SU-DHL-6 (cell line): ENCODE measurements at regions not wholly inside any gene's neighbourhood (a gene's known extent, or its start where the extent isn't known, plus 50 kb on each side); places are given as distances from the start of the nearest gene placed in this dataset.

Experiments used
- EZH2phosphoT487 ChIP-seq: fragments of 200-600 bp; sonication (generic), shearing (Covaris generic); conservative IDR thresholded peaks from 2 replicates; pipeline ENCODE4 v1.6.1; 2018; ENCODE audit warnings: mild to moderate bottlenecking, antibody characterized with exemption, low read length, moderate library complexity, mixed read lengths
- TF ChIP-seq, protein P1 (sequence below): fragments of 200-600 bp; sonication (generic); IDR thresholded peaks from one replicate; pipeline ENCODE4 v1.5.1; 2017; ENCODE audit warnings: antibody characterized with exemption, mild to moderate bottlenecking, low read length, moderate library complexity; ENCODE audit not compliant: insufficient read depth, poor library complexity, severe bottlenecking

DNA sequence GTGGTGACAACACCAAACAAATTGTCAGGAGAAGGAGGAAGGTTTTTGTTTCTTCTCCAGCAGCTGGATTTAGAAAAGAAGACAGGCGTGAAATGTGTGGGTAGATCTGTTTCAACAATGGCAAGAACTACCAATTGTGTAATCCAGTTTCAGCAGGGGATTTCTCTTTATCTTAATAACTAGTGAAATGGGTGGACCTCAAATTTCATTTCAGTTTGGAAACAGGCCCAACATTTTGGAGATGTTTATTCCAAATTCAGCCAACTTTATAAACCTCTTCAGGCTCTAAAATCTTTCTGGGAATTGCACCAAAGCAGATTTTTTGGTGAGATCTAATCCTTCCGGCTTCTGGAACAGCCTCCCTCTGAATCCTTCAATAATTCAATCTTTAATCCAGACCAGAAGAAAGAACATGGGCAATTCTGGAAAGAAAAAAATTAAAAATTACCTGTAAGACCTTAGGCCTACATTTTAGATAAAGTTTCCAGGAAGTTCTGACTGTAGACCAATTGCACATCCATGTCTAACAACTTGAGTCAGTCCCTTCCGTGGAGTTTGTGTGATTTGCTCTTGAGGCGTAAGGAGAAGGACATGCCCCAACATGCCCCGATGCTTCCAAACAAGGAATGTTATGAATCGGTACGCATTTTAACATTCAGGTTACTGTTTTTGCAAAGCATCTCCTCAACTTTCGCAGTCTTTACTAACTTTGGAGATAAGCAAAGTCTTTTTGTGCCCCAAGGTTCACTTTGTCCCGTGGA lies 423.6 kb downstream of the IRX1 start:
- TF ChIP-seq, protein P1, sequence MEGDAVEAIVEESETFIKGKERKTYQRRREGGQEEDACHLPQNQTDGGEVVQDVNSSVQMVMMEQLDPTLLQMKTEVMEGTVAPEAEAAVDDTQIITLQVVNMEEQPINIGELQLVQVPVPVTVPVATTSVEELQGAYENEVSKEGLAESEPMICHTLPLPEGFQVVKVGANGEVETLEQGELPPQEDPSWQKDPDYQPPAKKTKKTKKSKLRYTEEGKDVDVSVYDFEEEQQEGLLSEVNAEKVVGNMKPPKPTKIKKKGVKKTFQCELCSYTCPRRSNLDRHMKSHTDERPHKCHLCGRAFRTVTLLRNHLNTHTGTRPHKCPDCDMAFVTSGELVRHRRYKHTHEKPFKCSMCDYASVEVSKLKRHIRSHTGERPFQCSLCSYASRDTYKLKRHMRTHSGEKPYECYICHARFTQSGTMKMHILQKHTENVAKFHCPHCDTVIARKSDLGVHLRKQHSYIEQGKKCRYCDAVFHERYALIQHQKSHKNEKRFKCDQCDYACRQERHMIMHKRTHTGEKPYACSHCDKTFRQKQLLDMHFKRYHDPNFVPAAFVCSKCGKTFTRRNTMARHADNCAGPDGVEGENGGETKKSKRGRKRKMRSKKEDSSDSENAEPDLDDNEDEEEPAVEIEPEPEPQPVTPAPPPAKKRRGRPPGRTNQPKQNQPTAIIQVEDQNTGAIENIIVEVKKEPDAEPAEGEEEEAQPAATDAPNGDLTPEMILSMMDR: no peak
- TF ChIP-seq EZH2phosphoT487: no peak
